ENCODE measurements at regions not wholly inside any gene's neighbourhood (a gene's known extent, or its start where the extent isn't known, plus 50 kb on each side); places are given as distances from the start of the nearest gene placed in this dataset.

GRCh38 chr3:176512037-176512436 lies 685.2 kb downstream of the TBL1XR1 start:
- Histone ChIP-seq H3K4me3 (no peak overlapping the region), H3K4me1 (no peaks in the 10 kb centered on the region), H3K36me3 (ENCODE audit: insufficient read depth in 1 of 2, low read depth in 1 of 2) (no peaks in the 10 kb centered on the region), H3K9me3 (peaks cover 11% of the 10 kb centered on the region), H3K27me3 (ENCODE audit: insufficient read depth in 3 of 3, low read length in 2 of 3) (no peaks in the 10 kb centered on the region), H3K27ac (no peak overlapping the region)
- TF ChIP-seq CTCF (IDR thresholded peaks at IDR 0.05), result no peak
- no peak for DNase-seq
- intact Hi-C loops (cut with DNase I), result loop anchor here in 1 of 2 donors (5.0 kb wide), 1 partner anchor 425 kb away; no protein-coding TSS in a partner anchor
- WGBS, 3 donors, result 93 to 100% (median 94%) methylated on average over 1 of the region's 1 CpG
- ATAC-seq, result no peak

GRCh38 chr3:176510097-176510496 lies 687.2 kb downstream of the TBL1XR1 start:
- no peaks in the 10 kb centered on the region for H3K36me3 ChIP-seq (ENCODE audit: insufficient read depth in 1 of 2, low read depth in 1 of 2)
- TF ChIP-seq CTCF (IDR thresholded peaks at IDR 0.05), result no peak
- no peaks in the 10 kb centered on the region for H3K27me3 ChIP-seq (ENCODE audit: insufficient read depth in 3 of 3, low read length in 2 of 3)
- H3K4me3 ChIP-seq, result no peak overlapping the region
- ATAC-seq, result no peak
- WGBS, 3 donors, result 94 to 96% (median 95%) methylated on average over 4 of the region's 4 CpGs
- H3K9me3 ChIP-seq, result peaks cover 11% of the 10 kb centered on the region
- intact Hi-C loops (cut with DNase I), result loop anchor here in 1 of 2 donors (5.0 kb wide), 1 partner anchor 427 kb away; no protein-coding TSS in a partner anchor
- H3K4me1 ChIP-seq, result no peaks in the 10 kb centered on the region
- no peak for DNase-seq
- H3K27ac ChIP-seq, result no peak overlapping the region

GRCh38 chr3:176505878-176506621 lies 691.2 kb downstream of the TBL1XR1 start:
- Histone ChIP-seq H3K27ac (no peak overlapping the region), H3K27me3 (ENCODE audit: insufficient read depth in 3 of 3, low read length in 2 of 3) (no peaks in the 10 kb centered on the region), H3K36me3 (ENCODE audit: insufficient read depth in 1 of 2, low read depth in 1 of 2) (no peaks in the 10 kb centered on the region), H3K4me3 (no peak overlapping the region), H3K4me1 (no peaks in the 10 kb centered on the region), H3K9me3 (no peaks in the 10 kb centered on the region)
- WGBS, 3 donors, result 65 to 72% (median 69%) methylated on average over 9 of the region's 9 CpGs
- TF ChIP-seq CTCF (IDR thresholded peaks at IDR 0.05), result no peak
- no peak for DNase-seq
- intact Hi-C loops (cut with DNase I), result no loop called here
- no peak for ATAC-seq

GRCh38 chr3:176491084-176491483 lies 706.2 kb downstream of the TBL1XR1 start:
- Histone ChIP-seq H3K9me3 (no peaks in the 10 kb centered on the region), H3K4me1 (no peaks in the 10 kb centered on the region), H3K27ac (no peak overlapping the region), H3K36me3 (ENCODE audit: insufficient read depth in 1 of 2, low read depth in 1 of 2) (no peaks in the 10 kb centered on the region), H3K27me3 (ENCODE audit: insufficient read depth in 3 of 3, low read length in 2 of 3) (no peaks in the 10 kb centered on the region), H3K4me3 (no peak overlapping the region)
- intact Hi-C loops (cut with DNase I), result no loop called here
- no peak for DNase-seq
- 70 to 72% (median 70%) methylated on average over 3 of the region's 3 CpGs for WGBS, 3 donors
- no peak for ATAC-seq
- no peak for TF ChIP-seq CTCF (IDR thresholded peaks at IDR 0.05)

GRCh38 chr3:176490357-176490756 lies 706.9 kb downstream of the TBL1XR1 start:
- intact Hi-C loops (cut with DNase I), result no loop called here
- Histone ChIP-seq H3K4me3 (no peak overlapping the region), H3K36me3 (ENCODE audit: insufficient read depth in 1 of 2, low read depth in 1 of 2) (no peaks in the 10 kb centered on the region), H3K27me3 (ENCODE audit: insufficient read depth in 3 of 3, low read length in 2 of 3) (no peaks in the 10 kb centered on the region), H3K9me3 (no peaks in the 10 kb centered on the region), H3K4me1 (no peaks in the 10 kb centered on the region), H3K27ac (no peak overlapping the region)
- no peak for TF ChIP-seq CTCF (IDR thresholded peaks at IDR 0.05)
- no peak for ATAC-seq
- 81 to 89% (median 86%) methylated on average over 2 of the region's 2 CpGs for WGBS, 3 donors
- no peak for DNase-seq

Measured in psoas muscle (tissue), 7 donors.